ENCODE measurements at regions not wholly inside any gene's neighbourhood (a gene's known extent, or its start where the extent isn't known, plus 50 kb on each side); places are given as distances from the start of the nearest gene placed in this dataset.

DNA sequence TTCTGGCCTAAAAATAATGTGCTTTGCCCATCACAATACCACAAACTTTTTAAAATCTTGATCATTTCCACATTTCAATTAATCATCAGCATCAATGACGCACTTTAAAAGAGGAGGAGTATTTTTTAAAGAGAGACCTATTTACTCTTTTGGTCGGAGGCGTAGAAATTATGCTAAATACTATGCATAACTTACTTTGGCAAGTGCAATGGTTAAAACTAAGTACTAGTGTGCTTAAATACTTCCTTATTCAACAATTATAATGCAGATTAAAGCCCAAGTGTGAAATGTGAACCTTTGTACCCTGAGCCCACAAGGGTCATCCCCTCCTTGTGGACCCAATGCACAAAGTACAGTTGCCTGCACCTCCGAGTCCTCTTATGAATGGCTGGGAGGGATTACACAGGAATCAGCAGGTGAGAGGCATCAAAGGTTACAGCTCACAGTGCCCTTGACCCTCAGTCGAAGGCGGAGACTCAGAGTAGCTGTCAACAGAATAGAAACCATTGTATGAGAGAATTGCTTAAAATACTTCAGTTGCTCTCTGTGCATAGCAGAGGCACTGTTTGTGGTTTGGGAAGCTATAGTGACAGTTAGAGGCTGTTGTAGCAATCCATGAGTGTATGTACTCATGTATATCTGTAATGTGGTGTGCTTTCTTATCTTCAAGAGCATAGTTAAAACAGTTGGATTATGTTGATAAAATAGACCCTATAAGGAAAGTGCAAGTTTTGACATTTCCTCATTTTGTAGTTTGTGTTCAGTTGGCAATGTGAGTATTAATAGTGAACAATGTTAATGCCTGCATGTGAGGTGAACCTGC is 151.7 kb upstream of the ITGA4 start:
- DNase-seq (ENCODE audit: low read depth): peak; percentile 14

DNA sequence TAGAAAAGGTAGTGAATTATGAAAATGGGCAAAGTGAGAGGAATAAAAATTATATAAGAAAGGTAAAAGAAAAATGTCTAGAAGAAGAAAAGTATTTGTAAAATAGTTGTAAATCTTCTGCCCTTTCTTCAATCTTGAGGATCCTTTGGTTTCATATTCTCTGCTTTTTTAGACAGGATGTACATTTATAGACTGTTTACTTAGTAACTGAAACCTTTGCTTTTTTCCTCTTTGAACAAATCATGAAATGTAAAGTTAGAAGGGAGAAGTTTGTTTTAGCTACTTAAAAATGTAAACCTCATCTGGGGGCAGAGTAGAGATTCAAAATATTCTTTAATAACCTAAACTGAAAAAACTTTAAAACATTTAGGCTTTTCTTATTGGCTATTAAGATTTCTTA is 150.4 kb upstream of the ITGA4 start:
- H3K4me3 ChIP-seq (ENCODE audit: low read depth, low read length): no peak overlapping the region
- DNase-seq (ENCODE audit: low read depth): no peak
- TF ChIP-seq, protein P1, sequence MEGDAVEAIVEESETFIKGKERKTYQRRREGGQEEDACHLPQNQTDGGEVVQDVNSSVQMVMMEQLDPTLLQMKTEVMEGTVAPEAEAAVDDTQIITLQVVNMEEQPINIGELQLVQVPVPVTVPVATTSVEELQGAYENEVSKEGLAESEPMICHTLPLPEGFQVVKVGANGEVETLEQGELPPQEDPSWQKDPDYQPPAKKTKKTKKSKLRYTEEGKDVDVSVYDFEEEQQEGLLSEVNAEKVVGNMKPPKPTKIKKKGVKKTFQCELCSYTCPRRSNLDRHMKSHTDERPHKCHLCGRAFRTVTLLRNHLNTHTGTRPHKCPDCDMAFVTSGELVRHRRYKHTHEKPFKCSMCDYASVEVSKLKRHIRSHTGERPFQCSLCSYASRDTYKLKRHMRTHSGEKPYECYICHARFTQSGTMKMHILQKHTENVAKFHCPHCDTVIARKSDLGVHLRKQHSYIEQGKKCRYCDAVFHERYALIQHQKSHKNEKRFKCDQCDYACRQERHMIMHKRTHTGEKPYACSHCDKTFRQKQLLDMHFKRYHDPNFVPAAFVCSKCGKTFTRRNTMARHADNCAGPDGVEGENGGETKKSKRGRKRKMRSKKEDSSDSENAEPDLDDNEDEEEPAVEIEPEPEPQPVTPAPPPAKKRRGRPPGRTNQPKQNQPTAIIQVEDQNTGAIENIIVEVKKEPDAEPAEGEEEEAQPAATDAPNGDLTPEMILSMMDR (IDR thresholded peaks at IDR 0.05; ENCODE audit: insufficient read depth, low read length): no peak

More for the DNA sequence above, 151.7 kb upstream of the ITGA4 start:
- H3K4me3 ChIP-seq (ENCODE audit: low read depth, low read length): no peak overlapping the region
- TF ChIP-seq, protein P1 (IDR thresholded peaks at IDR 0.05; ENCODE audit: insufficient read depth, low read length): no peak

DNA sequence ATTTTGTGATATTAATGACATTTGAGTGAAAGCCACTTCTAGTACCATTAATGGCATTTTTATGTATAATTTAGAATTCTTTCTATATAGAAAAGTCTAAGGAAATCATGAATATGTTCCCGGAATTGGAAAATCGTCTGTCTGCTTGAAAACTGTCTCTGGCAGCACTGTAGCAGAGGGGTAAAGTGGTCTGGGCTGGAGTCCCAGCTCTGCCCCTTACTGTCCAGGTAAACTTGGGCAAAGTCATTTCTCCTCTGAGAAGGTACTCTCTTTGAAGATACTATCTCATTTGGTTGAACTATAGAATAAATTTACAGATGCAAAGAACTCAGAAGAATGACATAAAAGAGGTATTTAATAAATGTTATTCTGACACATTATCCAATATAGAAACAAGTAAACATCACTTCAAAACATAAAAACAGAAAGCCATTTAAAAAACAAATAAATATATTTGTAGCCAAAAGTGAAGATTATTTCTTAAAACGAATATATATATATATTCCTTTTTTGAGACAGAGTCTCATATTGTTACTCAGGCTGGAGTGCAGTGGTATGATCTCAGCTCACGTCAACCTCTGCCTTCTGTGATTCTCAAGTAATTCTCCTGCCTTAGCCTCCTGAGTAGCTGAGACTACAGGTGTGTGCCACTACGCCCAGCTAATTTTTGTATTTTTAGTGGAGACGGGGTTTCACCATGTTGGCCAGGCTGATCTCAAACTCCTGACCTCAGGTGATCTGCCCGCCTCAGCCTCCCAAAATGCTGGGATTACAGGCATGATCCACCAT is 149.8 kb upstream of the ITGA4 start:
- H3K4me3 ChIP-seq (ENCODE audit: low read depth, low read length): no peak overlapping the region
- TF ChIP-seq, protein P1 (IDR thresholded peaks at IDR 0.05; ENCODE audit: insufficient read depth, low read length): no peak
- DNase-seq (ENCODE audit: low read depth): no peak

DNA sequence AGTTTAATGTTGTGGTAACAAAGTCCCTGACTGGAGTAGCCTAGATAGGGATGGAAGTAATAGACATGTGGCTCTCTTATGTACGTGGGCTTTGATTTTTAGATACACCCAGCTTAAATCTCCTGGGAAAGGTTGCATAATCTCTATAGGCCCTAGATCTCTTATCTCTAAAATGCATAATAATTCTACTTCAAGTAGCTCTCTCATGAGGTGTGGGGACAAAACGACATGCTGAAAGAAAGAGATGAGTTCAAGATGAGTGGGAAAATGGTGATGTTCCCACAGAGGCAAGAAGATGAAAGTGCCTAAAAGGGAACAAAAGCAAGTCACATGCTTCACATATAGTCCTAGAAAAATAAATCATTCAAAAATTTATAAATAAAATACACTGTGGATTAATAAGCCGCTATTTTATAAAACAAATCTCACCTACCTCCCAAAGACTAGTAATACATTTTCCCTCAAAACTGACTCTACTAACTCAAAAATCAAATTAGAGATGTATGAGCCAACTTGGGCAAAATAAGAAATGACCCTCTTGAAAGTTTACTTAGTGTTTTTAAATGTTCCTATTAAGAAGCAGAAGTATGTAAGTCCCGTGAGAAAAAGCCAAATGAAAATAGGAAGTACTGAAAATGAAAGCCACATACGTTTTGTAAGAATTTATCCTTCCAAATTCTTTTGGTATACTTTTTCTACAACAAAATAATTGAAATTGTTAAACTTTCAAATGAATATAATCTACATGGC is 148.2 kb upstream of the ITGA4 start:
- no peak overlapping the region for H3K4me3 ChIP-seq (ENCODE audit: low read depth, low read length)
- TF ChIP-seq, protein P1 (IDR thresholded peaks at IDR 0.05; ENCODE audit: insufficient read depth, low read length): no peak
- DNase-seq (ENCODE audit: low read depth): no peak

DNA sequence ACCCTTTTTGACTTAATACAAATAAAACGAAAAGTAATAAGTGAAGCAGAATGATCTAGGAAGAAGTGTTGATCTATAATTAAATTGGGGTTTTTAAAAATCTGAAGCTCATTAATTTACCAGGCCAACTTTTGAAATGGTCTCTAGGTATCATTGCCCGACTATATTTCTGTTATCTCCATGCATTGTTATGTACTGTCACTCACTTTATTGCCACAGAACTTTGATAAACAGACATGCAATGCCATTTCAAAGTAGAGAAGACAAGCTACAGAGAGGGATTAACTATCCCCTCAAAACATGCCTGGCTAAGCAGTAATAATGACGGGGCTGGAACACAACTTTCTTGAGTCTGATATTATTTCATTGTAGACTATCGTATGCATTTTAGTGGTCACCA is 147.6 kb upstream of the ITGA4 start:
- TF ChIP-seq, protein P1 (IDR thresholded peaks at IDR 0.05; ENCODE audit: insufficient read depth, low read length): no peak
- no peak overlapping the region for H3K4me3 ChIP-seq (ENCODE audit: low read depth, low read length)
- DNase-seq (ENCODE audit: low read depth): no peak

DNA sequence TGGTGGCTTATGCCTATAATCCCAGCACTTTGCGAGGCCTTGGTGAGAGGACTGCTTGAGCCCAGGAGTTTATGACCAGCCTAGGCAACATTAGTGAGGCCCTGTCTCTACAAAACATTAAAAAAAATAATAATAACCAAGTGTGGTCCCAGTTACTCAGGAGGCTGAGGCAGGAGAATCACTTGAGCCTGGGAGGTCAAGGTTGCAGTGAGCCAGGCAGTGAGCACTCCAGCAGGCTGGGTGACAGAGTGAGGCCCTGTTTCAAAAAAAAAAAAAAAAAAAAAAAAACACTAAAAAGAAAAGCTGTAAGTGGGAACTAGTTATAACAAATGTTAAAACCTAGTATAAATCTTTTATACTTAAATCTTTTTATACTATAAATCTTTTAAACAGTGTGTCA is 146.2 kb upstream of the ITGA4 start:
- TF ChIP-seq, protein P1 (IDR thresholded peaks at IDR 0.05; ENCODE audit: insufficient read depth, low read length): no peak
- no peak overlapping the region for H3K4me3 ChIP-seq (ENCODE audit: low read depth, low read length)
- DNase-seq (ENCODE audit: low read depth): no peak
